ENCODE measurements at regions not wholly inside any gene's neighbourhood (a gene's known extent, or its start where the extent isn't known, plus 50 kb on each side); places are given as distances from the start of the nearest gene placed in this dataset.

DNA sequence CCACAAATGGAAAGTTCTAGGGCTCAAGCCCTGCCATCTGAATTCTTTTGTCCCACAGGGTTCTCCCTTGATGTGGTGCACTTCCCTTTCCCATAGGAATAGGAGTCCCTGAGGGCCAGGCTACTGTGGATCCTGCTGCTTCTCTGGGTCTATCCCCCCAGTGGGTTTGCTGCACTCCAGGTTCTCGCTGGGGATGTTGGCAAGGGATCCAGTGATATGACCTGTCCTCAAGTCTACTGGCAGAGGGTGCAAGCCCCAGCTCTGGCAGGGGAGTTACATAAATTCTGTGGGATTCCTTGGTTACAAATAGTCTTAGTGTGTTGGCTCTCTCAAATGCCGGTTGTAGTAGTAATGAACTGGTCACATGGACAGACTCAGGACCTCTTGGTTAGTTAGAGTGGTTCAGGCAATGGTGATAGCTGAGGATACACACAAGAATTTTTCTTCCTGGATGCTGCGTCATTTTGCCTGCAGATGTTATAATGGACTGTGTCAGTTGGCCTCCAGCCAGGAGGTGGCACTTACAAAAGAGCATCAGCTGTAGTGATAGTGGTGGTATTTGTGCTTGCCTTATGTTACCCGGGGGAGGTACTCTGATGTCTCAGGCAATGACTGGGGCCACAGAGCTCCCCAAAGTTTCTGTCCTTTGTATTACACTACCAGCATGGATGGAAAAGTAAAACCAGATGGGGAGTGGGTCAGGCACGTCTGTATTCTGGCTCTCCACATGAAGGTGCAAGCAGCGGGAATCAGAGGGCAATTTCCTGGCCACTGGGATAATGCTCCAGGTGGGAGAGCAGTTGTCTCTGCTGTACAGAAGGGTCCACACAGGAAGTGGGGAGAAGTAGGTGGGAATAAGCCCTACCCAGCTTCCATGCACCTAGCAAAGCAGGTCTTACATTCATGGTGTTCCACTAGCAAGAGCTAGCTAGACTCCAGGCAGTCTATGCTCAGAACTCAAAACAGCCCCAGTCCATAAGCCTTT lies 267.9 kb downstream of the SOX11 start:
- Histone ChIP-seq H3K27ac (ENCODE audit: insufficient read depth, low read length, poor library complexity, severe bottlenecking) (no peak overlapping the region), H3K27me3 (replicated peaks; ENCODE audit: control insufficient read depth, insufficient read depth, low read length, poor library complexity, severe bottlenecking) (no peaks in the 10 kb centered on the region), H3K36me3 (ENCODE audit: control insufficient read depth, insufficient read depth, low read length) (no peaks in the 10 kb centered on the region), H3K9me3 (ENCODE audit: control insufficient read depth, low read length) (no peaks in the 10 kb centered on the region), H3K4me3 (ENCODE audit: insufficient read depth, low read depth, low read length, poor library complexity, severe bottlenecking) (no peak overlapping the region), H3K4me1 (ENCODE audit: control insufficient read depth, insufficient read depth, low read length, poor library complexity, severe bottlenecking) (no peaks in the 10 kb centered on the region)
- no peak for DNase-seq

DNA sequence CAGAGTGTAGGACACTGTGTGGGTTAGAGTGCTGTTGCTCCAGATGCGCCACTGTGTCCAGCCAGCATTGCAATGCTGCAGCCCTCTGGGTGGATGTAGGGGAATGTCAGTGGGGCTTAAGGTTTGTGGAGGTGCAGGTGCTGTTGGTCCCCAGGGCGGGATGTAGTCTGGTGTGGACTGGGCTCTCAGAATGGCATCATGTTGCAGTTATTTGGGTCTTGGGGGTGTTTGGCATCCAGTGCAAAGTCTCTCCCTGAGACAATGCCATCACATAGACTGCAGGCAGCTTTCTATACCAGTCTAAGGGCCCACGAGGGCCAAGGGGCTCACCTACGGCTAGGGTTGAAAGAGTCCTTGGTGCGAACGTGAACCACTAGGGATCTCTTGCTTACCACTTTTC lies 275.3 kb downstream of the SOX11 start:
- DNase-seq = no peak
- Histone ChIP-seq H3K36me3 (ENCODE audit: control insufficient read depth, insufficient read depth, low read length) (no peaks in the 10 kb centered on the region), H3K27me3 (replicated peaks; ENCODE audit: control insufficient read depth, insufficient read depth, low read length, poor library complexity, severe bottlenecking) (no peaks in the 10 kb centered on the region), H3K4me3 (ENCODE audit: insufficient read depth, low read depth, low read length, poor library complexity, severe bottlenecking) (no peak overlapping the region), H3K27ac (ENCODE audit: insufficient read depth, low read length, poor library complexity, severe bottlenecking) (no peak overlapping the region), H3K9me3 (ENCODE audit: control insufficient read depth, low read length) (no peaks in the 10 kb centered on the region), H3K4me1 (ENCODE audit: control insufficient read depth, insufficient read depth, low read length, poor library complexity, severe bottlenecking) (no peaks in the 10 kb centered on the region)

DNA sequence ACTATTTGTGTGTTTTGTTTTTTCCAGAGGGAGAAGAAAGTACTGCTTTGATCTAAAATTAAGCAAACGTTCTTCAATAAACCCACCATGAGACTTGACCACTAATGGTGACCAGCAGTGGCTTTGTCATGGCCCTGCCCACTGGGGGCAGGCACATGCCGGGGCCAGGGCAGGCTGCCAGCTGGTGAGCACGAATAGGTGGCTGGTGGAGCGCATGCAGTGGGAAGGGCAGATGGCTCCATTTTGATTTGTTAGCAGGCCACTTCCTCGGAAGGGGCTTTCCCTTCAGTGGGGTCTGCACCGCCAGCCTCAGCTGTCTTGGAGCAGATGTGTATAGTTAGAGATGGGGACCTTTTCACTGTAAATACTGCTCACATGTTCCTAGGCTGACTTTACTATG lies 277.1 kb downstream of the SOX11 start:
- no peak overlapping the region for H3K4me3 ChIP-seq (ENCODE audit: insufficient read depth, low read depth, low read length, poor library complexity, severe bottlenecking)
- no peak overlapping the region for H3K27ac ChIP-seq (ENCODE audit: insufficient read depth, low read length, poor library complexity, severe bottlenecking)
- DNase-seq = no peak
- no peaks in the 10 kb centered on the region for H3K4me1 ChIP-seq (ENCODE audit: control insufficient read depth, insufficient read depth, low read length, poor library complexity, severe bottlenecking)
- H3K9me3 ChIP-seq (ENCODE audit: control insufficient read depth, low read length) = no peaks in the 10 kb centered on the region
- no peaks in the 10 kb centered on the region for H3K36me3 ChIP-seq (ENCODE audit: control insufficient read depth, insufficient read depth, low read length)
- no peaks in the 10 kb centered on the region for H3K27me3 ChIP-seq (replicated peaks; ENCODE audit: control insufficient read depth, insufficient read depth, low read length, poor library complexity, severe bottlenecking)

DNA sequence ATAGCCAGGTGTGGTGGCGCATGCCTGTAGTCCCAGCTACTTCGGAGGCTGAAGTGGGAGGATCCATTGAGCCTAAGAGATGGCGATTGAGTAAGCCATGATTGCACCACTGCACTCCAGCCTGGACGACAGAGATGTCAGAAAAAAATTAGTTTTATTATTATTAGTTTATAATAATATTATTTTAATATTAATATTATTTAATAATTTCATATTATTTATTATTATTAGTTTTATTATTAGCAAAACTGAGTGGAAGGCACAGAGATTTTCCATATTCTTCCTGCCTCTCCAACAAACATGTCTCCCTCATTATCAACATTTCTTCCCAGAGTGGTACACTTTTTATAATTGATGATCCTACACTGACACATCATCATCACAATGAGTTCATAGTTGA lies 278.2 kb downstream of the SOX11 start:
- Histone ChIP-seq H3K9me3 (ENCODE audit: control insufficient read depth, low read length) (no peaks in the 10 kb centered on the region), H3K27ac (ENCODE audit: insufficient read depth, low read length, poor library complexity, severe bottlenecking) (no peak overlapping the region), H3K36me3 (ENCODE audit: control insufficient read depth, insufficient read depth, low read length) (no peaks in the 10 kb centered on the region), H3K27me3 (replicated peaks; ENCODE audit: control insufficient read depth, insufficient read depth, low read length, poor library complexity, severe bottlenecking) (no peaks in the 10 kb centered on the region), H3K4me1 (ENCODE audit: control insufficient read depth, insufficient read depth, low read length, poor library complexity, severe bottlenecking) (no peaks in the 10 kb centered on the region), H3K4me3 (ENCODE audit: insufficient read depth, low read depth, low read length, poor library complexity, severe bottlenecking) (no peak overlapping the region)
- no peak for DNase-seq

DNA sequence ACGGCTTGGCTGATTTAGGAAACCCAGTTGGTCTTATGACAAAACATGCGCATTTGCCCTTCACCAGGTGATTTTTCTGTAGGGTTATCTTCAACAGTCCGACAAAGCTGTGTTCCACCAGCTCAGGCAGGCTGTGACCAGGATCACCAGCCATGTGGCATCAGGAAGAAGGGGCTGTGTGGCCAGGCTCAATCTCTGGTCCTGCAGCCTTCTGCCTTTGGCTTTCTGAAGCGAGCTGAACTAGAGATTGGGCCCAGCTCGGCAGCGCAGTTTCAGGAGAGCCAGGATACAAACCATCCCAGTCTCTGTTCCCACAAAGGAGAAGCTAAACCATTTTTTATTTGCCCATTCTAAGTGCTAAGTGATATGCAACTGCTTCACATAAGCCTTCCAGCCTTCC lies 282.3 kb downstream of the SOX11 start:
- no peaks in the 10 kb centered on the region for H3K36me3 ChIP-seq (ENCODE audit: control insufficient read depth, insufficient read depth, low read length)
- no peaks in the 10 kb centered on the region for H3K4me1 ChIP-seq (ENCODE audit: control insufficient read depth, insufficient read depth, low read length, poor library complexity, severe bottlenecking)
- H3K4me3 ChIP-seq (ENCODE audit: insufficient read depth, low read depth, low read length, poor library complexity, severe bottlenecking) = no peak overlapping the region
- DNase-seq = no peak
- no peaks in the 10 kb centered on the region for H3K27me3 ChIP-seq (replicated peaks; ENCODE audit: control insufficient read depth, insufficient read depth, low read length, poor library complexity, severe bottlenecking)
- H3K27ac ChIP-seq (ENCODE audit: insufficient read depth, low read length, poor library complexity, severe bottlenecking) = no peak overlapping the region
- H3K9me3 ChIP-seq (ENCODE audit: control insufficient read depth, low read length) = no peaks in the 10 kb centered on the region

DNA sequence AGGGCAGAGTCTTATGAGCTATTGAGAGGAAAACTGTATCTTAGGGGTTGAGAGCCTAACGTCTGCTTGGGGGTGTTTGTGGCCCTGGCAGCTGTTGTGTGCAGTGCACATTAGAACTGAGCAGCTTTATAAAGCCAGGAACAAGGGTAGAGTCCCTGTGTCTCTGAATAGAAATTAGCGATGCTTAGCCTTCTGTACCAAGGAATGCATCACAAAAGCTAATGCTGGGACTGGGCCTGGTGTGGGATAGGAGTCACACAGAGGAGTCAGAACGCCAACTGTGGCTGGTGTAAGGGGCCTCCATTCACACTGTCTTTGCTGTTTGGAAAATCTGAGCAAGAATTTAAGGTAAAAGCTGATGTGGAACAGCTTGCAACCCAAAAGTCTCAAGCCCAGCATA lies 283.2 kb downstream of the SOX11 start:
- no peak overlapping the region for H3K4me3 ChIP-seq (ENCODE audit: insufficient read depth, low read depth, low read length, poor library complexity, severe bottlenecking)
- no peak for DNase-seq
- no peaks in the 10 kb centered on the region for H3K4me1 ChIP-seq (ENCODE audit: control insufficient read depth, insufficient read depth, low read length, poor library complexity, severe bottlenecking)
- no peak overlapping the region for H3K27ac ChIP-seq (ENCODE audit: insufficient read depth, low read length, poor library complexity, severe bottlenecking)
- no peaks in the 10 kb centered on the region for H3K36me3 ChIP-seq (ENCODE audit: control insufficient read depth, insufficient read depth, low read length)
- no peaks in the 10 kb centered on the region for H3K27me3 ChIP-seq (replicated peaks; ENCODE audit: control insufficient read depth, insufficient read depth, low read length, poor library complexity, severe bottlenecking)
- H3K9me3 ChIP-seq (ENCODE audit: control insufficient read depth, low read length) = no peaks in the 10 kb centered on the region

DNA sequence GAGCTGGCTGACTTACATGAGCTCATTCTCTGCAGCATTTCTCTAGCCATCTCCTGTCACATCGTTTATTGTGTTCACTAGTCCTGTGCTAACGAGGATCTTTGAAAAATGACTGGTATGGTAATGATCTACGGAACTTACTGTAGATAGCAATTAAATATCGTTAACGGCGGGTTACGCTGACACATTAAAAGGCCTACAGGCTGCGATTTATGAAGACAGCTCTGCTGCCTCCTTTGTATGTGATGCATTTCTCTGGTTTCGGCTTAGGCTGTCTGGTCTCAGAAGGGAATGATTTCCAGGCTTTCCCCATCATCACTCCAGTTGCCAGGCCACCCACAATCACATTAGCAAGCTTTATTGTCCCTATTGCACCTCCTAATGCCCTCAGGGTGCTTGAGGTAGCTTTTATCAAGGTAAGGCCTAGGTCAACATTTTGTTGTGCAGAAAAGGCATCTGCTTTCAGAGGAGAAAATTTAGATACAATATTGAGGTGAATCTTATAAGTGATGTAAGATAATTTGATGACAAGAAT lies 284.4 kb downstream of the SOX11 start:
- no peak for DNase-seq
- Histone ChIP-seq H3K4me3 (ENCODE audit: insufficient read depth, low read depth, low read length, poor library complexity, severe bottlenecking) (no peak overlapping the region), H3K4me1 (ENCODE audit: control insufficient read depth, insufficient read depth, low read length, poor library complexity, severe bottlenecking) (no peaks in the 10 kb centered on the region), H3K9me3 (ENCODE audit: control insufficient read depth, low read length) (no peaks in the 10 kb centered on the region), H3K36me3 (ENCODE audit: control insufficient read depth, insufficient read depth, low read length) (no peaks in the 10 kb centered on the region), H3K27ac (ENCODE audit: insufficient read depth, low read length, poor library complexity, severe bottlenecking) (no peak overlapping the region), H3K27me3 (replicated peaks; ENCODE audit: control insufficient read depth, insufficient read depth, low read length, poor library complexity, severe bottlenecking) (no peaks in the 10 kb centered on the region)

DNA sequence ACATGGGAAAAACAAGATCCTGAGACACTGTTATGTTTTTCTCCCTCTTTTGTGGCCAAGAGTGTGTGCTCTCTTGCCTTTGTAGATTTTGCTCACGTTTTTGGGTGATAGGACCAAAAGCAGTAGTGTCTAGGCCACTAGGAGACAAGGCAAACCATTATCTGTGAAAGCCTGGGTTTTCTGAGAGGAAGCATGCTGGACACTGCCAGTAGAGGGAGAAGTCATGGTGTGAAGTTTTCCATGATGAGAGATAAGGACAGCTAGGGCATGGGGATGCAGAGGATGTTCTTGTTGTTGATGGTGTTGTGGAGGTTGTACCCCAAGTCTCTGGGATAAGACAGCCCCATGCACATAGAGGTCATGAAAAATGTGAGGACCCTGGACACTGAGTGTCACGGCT lies 285.3 kb downstream of the SOX11 start:
- Histone ChIP-seq H3K36me3 (ENCODE audit: control insufficient read depth, insufficient read depth, low read length) (no peaks in the 10 kb centered on the region), H3K27me3 (replicated peaks; ENCODE audit: control insufficient read depth, insufficient read depth, low read length, poor library complexity, severe bottlenecking) (no peaks in the 10 kb centered on the region), H3K4me1 (ENCODE audit: control insufficient read depth, insufficient read depth, low read length, poor library complexity, severe bottlenecking) (no peaks in the 10 kb centered on the region), H3K4me3 (ENCODE audit: insufficient read depth, low read depth, low read length, poor library complexity, severe bottlenecking) (no peak overlapping the region), H3K27ac (ENCODE audit: insufficient read depth, low read length, poor library complexity, severe bottlenecking) (no peak overlapping the region), H3K9me3 (ENCODE audit: control insufficient read depth, low read length) (no peaks in the 10 kb centered on the region)
- DNase-seq = no peak

DNA sequence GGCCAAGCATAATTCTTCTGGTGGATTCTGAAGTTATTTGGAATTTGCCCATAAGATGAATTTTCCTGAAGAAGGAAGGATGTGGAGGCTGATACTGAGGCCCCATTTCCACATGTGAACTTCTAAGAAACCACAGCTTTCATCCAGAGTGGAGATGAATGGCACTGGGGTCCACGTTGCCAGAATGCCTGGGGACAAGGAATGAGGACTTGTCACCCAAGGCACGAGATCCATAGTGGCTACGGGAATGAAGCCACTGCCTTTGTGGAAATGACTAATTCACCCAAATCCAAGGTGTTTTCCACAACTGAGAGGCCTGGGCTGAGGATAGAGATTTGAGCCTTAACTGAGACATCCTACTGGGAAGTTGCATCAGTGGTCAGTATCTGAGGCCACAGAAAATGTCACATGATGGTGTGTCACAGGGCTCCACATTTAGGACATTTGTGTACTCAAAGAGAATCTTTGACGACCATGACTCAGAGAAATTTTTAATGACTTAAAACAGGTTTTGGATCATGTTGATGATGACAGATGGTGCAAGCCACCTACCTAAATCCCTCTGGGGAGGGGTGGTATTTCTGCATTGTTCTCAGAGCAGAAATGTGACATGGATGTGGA lies 286.1 kb downstream of the SOX11 start:
- Histone ChIP-seq H3K4me1 (ENCODE audit: control insufficient read depth, insufficient read depth, low read length, poor library complexity, severe bottlenecking) (no peaks in the 10 kb centered on the region), H3K9me3 (ENCODE audit: control insufficient read depth, low read length) (no peaks in the 10 kb centered on the region), H3K36me3 (ENCODE audit: control insufficient read depth, insufficient read depth, low read length) (no peaks in the 10 kb centered on the region), H3K27ac (ENCODE audit: insufficient read depth, low read length, poor library complexity, severe bottlenecking) (no peak overlapping the region), H3K27me3 (replicated peaks; ENCODE audit: control insufficient read depth, insufficient read depth, low read length, poor library complexity, severe bottlenecking) (no peaks in the 10 kb centered on the region), H3K4me3 (ENCODE audit: insufficient read depth, low read depth, low read length, poor library complexity, severe bottlenecking) (no peak overlapping the region)
- DNase-seq = no peak

All from effector memory CD4-positive, alpha-beta T cell (primary cell).